GM19193 (cell line): ENCODE measurements at regions not wholly inside any gene's neighbourhood (a gene's known extent, or its start where the extent isn't known, plus 50 kb on each side); places are given as distances from the start of the nearest gene placed in this dataset.

ENCODE experiments used
- POLR2A ChIP-seq: IDR thresholded peaks from 4 replicates; pipeline ENCODE4 v1.6.1; 2011; ENCODE audit not compliant: insufficient read depth, insufficient read length; ENCODE audit errors: extremely low read depth

GRCh38 chr14:34039428-34040047 is 88.7 kb upstream of the EGLN3 start:
- no peak for TF ChIP-seq POLR2A

- TF ChIP-seq POLR2A = no peak
Observed at GRCh38 chr14:34038358-34039057, 87.6 kb upstream of the EGLN3 start.

- no peak for TF ChIP-seq POLR2A
Observed at GRCh38 chr14:34036319-34036766, 85.5 kb upstream of the EGLN3 start.

- no peak for TF ChIP-seq POLR2A
Observed at GRCh38 chr14:34035934-34036250, 85.0 kb upstream of the EGLN3 start.

- TF ChIP-seq POLR2A = no peak
Observed at GRCh38 chr14:34035177-34035933, 84.5 kb upstream of the EGLN3 start.

GRCh38 chr14:34034447-34035176 is 83.7 kb upstream of the EGLN3 start:
- no peak for TF ChIP-seq POLR2A

- TF ChIP-seq POLR2A = no peak
Observed at GRCh38 chr14:34032720-34033119, 81.8 kb upstream of the EGLN3 start.

GRCh38 chr14:34030864-34031263 is 80.0 kb upstream of the EGLN3 start:
- TF ChIP-seq POLR2A = no peak

GRCh38 chr14:34029921-34030334 is 79.1 kb upstream of the EGLN3 start:
- no peak for TF ChIP-seq POLR2A

- no peak for TF ChIP-seq POLR2A
Observed at GRCh38 chr14:34027990-34028495, 77.2 kb upstream of the EGLN3 start.

- TF ChIP-seq POLR2A = no peak
Observed at GRCh38 chr14:34027130-34027989, 76.5 kb upstream of the EGLN3 start.

- no peak for TF ChIP-seq POLR2A
Observed at GRCh38 chr14:34025325-34026017, 74.6 kb upstream of the EGLN3 start.

- TF ChIP-seq POLR2A = no peak
Observed at GRCh38 chr14:34024768-34025144, 73.9 kb upstream of the EGLN3 start.

GRCh38 chr14:34023824-34024767 is 73.2 kb upstream of the EGLN3 start:
- TF ChIP-seq POLR2A = no peak
